ENCODE measurements at regions not wholly inside any gene's neighbourhood (a gene's known extent, or its start where the extent isn't known, plus 50 kb on each side); places are given as distances from the start of the nearest gene placed in this dataset.
"Not testable (repeated sequence)": the region's sequence is repeated elsewhere in the genome, so short reads cannot be mapped to it uniquely, and the experiment has no call there.

DNA sequence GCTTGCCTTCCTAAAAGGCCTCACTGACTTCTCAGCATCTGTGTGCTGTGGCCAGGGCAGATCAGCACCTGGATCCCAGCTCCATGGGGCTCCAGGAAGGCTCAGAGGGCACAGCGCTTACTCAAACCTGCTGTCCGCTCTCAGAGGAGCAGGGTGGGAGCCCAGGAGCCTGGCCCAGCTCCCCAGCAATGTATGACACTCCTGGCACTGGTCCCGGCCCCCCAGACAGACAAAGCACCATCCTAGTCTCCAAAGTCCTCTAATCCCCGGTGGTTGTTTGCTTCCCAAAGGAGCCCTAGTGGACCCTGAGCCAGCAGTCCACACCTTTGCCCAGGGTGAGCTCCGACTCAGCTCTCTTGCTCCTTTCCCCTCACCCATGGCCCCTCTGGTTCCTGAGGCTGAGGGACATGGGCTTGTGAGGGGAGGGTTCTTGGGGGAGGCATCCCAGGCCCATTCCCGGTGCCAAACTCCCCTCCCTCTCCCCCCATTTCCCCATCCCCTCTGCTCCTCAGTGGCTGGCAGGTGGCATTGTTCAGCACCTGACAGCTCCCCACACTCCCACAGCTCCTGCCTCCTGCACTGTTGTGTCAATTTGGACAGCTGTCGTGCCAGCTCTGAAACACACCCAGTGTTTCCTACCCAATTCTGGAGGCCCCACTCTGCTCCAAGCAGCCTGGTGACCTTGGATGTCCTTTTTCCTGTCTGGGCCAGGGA lies 164.3 kb downstream of the TRIM43 start:
- TF ChIP-seq, protein P1, sequence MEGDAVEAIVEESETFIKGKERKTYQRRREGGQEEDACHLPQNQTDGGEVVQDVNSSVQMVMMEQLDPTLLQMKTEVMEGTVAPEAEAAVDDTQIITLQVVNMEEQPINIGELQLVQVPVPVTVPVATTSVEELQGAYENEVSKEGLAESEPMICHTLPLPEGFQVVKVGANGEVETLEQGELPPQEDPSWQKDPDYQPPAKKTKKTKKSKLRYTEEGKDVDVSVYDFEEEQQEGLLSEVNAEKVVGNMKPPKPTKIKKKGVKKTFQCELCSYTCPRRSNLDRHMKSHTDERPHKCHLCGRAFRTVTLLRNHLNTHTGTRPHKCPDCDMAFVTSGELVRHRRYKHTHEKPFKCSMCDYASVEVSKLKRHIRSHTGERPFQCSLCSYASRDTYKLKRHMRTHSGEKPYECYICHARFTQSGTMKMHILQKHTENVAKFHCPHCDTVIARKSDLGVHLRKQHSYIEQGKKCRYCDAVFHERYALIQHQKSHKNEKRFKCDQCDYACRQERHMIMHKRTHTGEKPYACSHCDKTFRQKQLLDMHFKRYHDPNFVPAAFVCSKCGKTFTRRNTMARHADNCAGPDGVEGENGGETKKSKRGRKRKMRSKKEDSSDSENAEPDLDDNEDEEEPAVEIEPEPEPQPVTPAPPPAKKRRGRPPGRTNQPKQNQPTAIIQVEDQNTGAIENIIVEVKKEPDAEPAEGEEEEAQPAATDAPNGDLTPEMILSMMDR (IDR thresholded peaks at IDR 0.05; ENCODE audit: low read length): not testable (repeated sequence)
- TF ChIP-seq EZH2 (IDR thresholded peaks at IDR 0.05; ENCODE audit: borderline replicate concordance, low read length): not testable (repeated sequence)
